GM10266 (cell line): ENCODE measurements at regions not wholly inside any gene's neighbourhood (a gene's known extent, or its start where the extent isn't known, plus 50 kb on each side); places are given as distances from the start of the nearest gene placed in this dataset.

ENCODE experiments used
- DNase-seq: peaks from one replicate; pipeline ENCODE4 v3.0.0; 2012; ENCODE audit errors: extremely low spot score
- CTCF ChIP-seq: IDR thresholded peaks from 2 replicates; pipeline ENCODE4 v1.5.1; 2012; ENCODE audit warnings: mild to moderate bottlenecking, low read depth; ENCODE audit not compliant: control insufficient read depth, insufficient read depth; ENCODE audit errors: missing control alignments

- no peak for DNase-seq
- TF ChIP-seq CTCF: no peak
Observed at GRCh38 chr3:181174676-181175233, 185.2 kb upstream of the DNAJC19 start.

GRCh38 chr3:181174022-181174421 is 184.5 kb upstream of the DNAJC19 start:
- no peak for TF ChIP-seq CTCF
- DNase-seq: no peak

- TF ChIP-seq CTCF: no peak
- DNase-seq: no peak
Observed at GRCh38 chr3:181173227-181173626, 183.7 kb upstream of the DNAJC19 start.

- TF ChIP-seq CTCF: no peak
- DNase-seq: no peak
Observed at GRCh38 chr3:181134873-181135272, 145.3 kb upstream of the DNAJC19 start.

- no peak for DNase-seq
- TF ChIP-seq CTCF: no peak
Observed at GRCh38 chr3:181133832-181134231, 144.3 kb upstream of the DNAJC19 start.

GRCh38 chr3:181105646-181106045 is 116.1 kb upstream of the DNAJC19 start:
- DNase-seq: no peak
- TF ChIP-seq CTCF: no peak

GRCh38 chr3:181103605-181104004 is 114.1 kb upstream of the DNAJC19 start:
- DNase-seq: no peak
- TF ChIP-seq CTCF: peak; percentile 31
